CMK (cell line): ENCODE measurements at regions not wholly inside any gene's neighbourhood (a gene's known extent, or its start where the extent isn't known, plus 50 kb on each side); places are given as distances from the start of the nearest gene placed in this dataset.

Experiments used
- DNase-seq: peaks from one replicate; pipeline ENCODE4 v3.0.0-alpha.2; 2010; ENCODE audit warnings: low read depth

DNA sequence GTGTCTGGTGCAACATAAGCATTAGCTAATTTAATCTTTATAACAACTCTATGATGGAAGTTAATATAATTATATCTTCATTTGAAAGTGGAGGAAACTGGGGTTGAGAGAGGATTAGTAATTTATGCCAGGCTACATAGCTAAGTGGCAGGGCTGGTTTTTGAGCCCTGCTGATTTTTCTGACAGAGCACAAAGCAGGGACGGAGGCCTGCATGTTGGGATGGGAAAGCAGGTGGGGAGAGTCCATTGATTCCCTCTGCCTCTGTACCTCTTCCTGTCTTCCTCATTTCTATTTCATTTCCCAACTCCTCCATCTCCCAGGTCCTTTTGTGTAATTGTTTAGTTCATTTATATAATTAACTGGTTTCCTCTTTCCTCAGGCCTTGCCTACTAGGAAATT, 251.6 kb upstream of the ZPLD1 start:
- no peak for DNase-seq

- DNase-seq: no peak
These were observed 251.2 kb upstream of the ZPLD1 start for GRCh38 chr3:102183623-102184022.

DNA sequence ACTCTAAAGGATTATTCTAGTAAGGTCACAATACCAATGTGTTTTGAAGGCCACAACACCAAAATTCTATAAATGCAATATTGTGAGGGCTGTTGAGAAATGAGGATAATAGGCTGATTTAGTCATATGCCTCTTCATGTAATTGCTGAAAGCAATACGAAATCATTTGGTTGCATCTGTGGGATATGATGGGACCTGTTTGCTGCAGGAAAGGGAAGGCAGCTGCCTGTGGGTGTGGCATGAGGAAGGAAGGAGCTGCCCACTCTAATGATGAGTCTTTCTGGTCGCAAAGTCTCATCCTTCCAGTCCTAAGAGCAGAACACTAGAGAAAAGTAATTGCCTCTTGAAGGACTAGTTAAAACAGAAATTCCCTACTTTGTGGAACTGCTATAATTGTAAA, 245.3 kb upstream of the ZPLD1 start:
- no peak for DNase-seq

- DNase-seq: no peak
These were observed 244.7 kb upstream of the ZPLD1 start for GRCh38 chr3:102189956-102190723.

DNA sequence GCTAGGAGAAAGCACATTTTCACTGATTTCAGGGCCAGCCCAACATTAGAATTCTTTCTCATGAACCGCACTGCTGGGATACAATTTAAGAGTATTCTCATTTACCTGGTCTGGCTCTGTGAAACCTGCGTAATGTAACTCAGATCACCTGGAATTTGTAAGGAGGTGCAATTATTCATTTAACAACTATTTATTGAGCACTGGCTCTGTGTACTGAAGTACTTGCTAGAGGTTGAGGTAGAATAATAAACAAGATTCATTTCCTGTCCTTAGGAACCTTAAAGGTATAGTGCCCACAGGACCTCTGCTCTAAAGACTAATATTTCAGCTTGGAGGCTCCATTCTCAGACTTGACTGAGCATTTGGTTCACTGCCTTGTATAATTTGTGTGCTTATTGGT, 242.2 kb upstream of the ZPLD1 start:
- DNase-seq: no peak

- no peak for DNase-seq
These were observed 241.6 kb upstream of the ZPLD1 start for GRCh38 chr3:102193255-102193654.

DNA sequence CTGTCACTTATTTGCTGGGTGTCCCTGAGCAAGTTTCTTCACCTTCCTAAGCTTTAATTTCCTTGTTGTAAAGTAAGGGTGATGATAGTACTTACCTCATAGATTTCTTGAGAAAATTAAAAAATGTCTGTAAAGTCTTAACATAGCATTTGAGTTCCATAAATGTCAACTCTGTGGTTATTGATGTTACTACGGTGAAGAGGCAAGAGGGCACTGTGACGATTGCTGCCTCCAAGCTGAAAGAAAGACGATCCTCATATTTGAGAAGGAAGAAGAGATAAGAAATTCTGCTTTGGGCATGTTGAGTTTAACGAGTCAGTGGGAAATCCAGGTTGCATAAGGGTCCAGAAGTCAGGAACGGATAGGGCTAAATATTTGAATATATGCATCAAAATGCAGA, 240.8 kb upstream of the ZPLD1 start:
- no peak for DNase-seq

DNA sequence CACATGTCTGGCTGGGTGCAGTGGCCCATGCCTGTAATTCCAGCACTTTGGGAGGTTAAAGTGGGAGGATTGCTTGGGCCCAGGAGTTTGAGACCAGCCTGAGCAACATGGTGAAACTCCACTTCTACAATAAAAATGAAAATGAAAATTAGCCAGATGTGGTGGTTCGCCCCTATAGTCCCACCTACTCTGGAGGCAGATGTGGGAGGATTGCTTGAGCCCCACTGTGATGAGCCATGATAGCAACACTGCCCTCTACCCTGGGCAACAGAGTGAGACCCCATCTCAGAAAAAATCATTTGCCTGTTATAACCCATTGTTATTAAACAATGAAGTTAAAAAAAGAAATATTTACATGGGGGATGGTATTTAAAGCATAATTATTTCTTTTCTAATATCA, 240.1 kb upstream of the ZPLD1 start:
- no peak for DNase-seq

GRCh38 chr3:102195198-102195948, 239.4 kb upstream of the ZPLD1 start:
- DNase-seq: no peak

DNA sequence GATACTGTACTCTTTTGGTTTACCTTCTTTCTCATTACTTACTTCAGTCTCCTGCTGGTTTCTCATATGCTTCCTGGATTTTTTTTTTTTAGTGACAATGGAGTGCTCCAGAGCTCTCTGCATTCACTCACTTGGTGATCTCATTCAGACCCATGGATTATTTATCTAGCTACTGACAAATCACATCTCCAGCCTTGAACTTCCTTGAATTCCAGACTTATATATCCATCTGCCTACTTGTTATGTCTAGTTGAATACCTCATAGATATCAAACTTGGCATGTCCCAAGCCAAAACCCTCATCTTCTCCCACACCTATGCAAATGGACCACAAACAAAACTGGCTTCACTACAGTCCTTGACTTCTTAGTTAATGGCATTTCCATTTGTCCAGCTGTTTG, 234.7 kb upstream of the ZPLD1 start:
- no peak for DNase-seq

GRCh38 chr3:102200560-102200959, 234.3 kb upstream of the ZPLD1 start:
- DNase-seq: no peak

- no peak for DNase-seq
These were observed 229.2 kb upstream of the ZPLD1 start for GRCh38 chr3:102205647-102206046.

- no peak for DNase-seq
These were observed 228.2 kb upstream of the ZPLD1 start for GRCh38 chr3:102206511-102207031.

DNA sequence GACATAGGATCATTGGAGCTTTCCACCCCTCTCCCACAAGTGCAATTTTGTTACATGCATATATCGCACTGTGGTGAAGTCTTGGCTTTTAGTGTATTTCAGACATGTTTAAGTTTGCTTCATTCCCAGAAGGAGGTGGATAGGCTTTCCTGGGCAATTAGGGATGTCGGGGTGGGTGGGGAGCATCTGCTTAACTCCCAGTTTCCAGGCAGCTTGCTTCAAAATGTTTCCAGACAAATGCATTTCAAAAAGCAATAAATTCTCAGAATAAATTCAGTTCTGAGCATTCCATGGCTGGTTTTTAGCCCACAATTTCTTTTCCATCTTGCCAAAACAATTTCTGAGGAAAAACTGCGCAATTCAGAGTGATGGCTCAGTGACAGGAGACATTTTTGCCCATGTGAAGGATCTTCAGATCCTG, 227.7 kb upstream of the ZPLD1 start:
- no peak for DNase-seq

GRCh38 chr3:102215166-102215565, 219.6 kb upstream of the ZPLD1 start:
- DNase-seq: no peak

DNA sequence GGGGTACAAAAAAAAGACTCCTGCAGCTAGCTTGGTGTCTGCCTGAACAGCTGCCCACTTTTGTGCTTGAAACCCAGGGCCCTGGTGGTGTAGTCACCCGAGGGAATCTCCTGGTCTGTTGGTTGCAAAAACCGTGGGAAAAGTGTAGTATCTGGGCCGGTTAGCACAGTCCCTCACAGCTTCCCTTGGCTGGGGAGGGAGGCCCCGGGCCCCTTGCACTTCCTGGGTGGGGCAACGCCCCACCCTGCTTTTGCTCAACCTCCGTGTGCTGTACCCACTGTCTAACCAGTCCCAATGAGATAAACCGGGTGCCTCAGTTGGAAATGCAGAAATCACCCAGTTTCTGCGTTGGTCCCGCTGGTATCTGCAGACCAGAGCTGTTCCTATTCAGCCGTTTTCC, 211.7 kb upstream of the ZPLD1 start:
- DNase-seq: no peak

DNA sequence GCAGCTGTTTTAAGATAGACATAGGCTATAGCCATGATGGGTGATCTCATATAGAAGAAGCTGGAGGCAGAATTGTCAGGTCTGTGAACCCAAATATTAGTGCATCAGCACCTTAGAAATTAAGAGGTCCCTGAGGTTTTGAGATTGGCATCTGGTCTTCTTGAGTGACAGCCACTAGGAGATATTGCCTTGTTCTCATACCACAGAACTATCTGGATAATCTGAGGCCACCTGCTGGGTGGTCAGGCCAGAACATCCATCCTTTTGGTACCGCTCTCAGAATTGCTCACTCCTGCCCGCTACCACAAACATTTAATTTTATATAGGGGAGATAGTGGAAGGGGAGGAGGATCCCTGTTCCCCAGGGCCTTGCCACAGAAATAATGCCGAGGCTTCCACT, 210.6 kb upstream of the ZPLD1 start:
- no peak for DNase-seq

GRCh38 chr3:102225005-102225404, 209.8 kb upstream of the ZPLD1 start:
- DNase-seq: no peak

- DNase-seq: no peak
These were observed 209.2 kb upstream of the ZPLD1 start for GRCh38 chr3:102225407-102226132.

DNA sequence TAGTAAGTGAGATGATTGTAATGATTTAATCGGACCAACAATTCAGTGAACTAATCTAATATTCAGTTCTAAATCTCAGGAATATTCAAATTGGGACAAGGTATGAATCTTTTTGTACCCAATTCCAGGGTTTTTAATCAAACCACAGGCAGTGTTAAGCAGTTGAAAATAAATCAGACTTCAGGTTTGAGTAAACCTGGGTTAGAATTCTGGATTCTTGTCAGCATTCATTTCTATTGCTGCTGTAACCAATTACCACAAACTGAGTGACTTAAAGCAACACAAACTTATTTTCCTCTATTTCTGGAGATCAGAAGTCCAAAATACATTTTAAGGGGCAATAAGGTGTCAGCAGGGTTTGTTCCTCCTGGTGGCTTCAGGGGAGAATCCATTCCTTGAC, 208.4 kb upstream of the ZPLD1 start:
- no peak for DNase-seq

- DNase-seq: no peak
These were observed 205.7 kb upstream of the ZPLD1 start for GRCh38 chr3:102229062-102229655.

GRCh38 chr3:102230057-102230456, 204.8 kb upstream of the ZPLD1 start:
- no peak for DNase-seq
